ENCODE measurements at regions not wholly inside any gene's neighbourhood (a gene's known extent, or its start where the extent isn't known, plus 50 kb on each side); places are given as distances from the start of the nearest gene placed in this dataset.

DNA sequence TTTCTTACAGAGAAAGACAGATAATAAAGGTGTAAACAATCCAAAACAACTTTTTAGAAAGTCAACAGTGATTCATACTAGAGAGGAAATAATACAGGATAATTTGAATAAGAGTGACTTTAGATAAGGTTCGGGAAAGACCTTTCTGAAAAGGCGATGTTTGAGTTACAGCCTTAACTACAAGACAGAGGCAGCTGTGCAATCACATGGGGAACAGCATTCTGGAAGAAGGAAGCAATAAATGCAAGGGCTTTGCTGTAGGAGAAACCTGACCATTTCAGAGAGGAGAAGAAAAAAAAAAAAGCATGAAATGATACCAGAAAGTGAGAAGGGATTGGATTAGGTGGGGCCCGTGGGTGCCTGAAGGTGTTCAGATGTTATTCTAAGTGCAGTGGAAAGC lies 200.6 kb upstream of the ATP11B start:
- Histone ChIP-seq H3K9ac (ENCODE audit: low read length) (no peak overlapping the region), H3K27me3 (ENCODE audit: insufficient read depth, low read length) (peaks cover 3% of the 10 kb centered on the region), H3K27ac (ENCODE audit: low read depth, low read length) (no peak overlapping the region), H2AFZ (ENCODE audit: low read depth, low read length) (no peak overlapping the region), H4K20me1 (ENCODE audit: insufficient read depth, low read length) (no peaks in the 10 kb centered on the region), H3K9me3 (ENCODE audit: insufficient read depth, low read depth, low read length) (no peaks in the 10 kb centered on the region), H3K79me2 (ENCODE audit: insufficient read depth, low read length) (no peaks in the 10 kb centered on the region), H3K4me2 (ENCODE audit: low read length) (no peak overlapping the region), H3K36me3 (ENCODE audit: insufficient read depth, low read length) (no peaks in the 10 kb centered on the region), H3K4me1 (ENCODE audit: insufficient read depth, low read length) (no peaks in the 10 kb centered on the region), H3K4me3 (ENCODE audit: insufficient read depth, low read depth, low read length) (no peak overlapping the region)
- Mint-ChIP-seq H3K27ac (ENCODE audit: unreplicated experiment) (no peak overlapping the region), H3K4me3 (ENCODE audit: unreplicated experiment) (no peak overlapping the region), H3K36me3 (ENCODE audit: low read depth, unreplicated experiment) (no peaks in the 10 kb centered on the region), H3K9me3 (ENCODE audit: unreplicated experiment) (no peaks in the 10 kb centered on the region), H3K4me1 (ENCODE audit: low read depth, unreplicated experiment) (peaks cover 4% of the 10 kb centered on the region), H3K27me3 (ENCODE audit: low read depth, unreplicated experiment) (no peaks in the 10 kb centered on the region)
- no peak for FAIRE-seq
- DNase-seq (ENCODE audit: low read depth) = no peak
- TF ChIP-seq CTCF (IDR thresholded peaks at IDR 0.05; ENCODE audit: insufficient read depth, low read depth, low read length) = no peak
- TF ChIP-seq EZH2 (IDR thresholded peaks at IDR 0.05; ENCODE audit: insufficient read depth, low read length) = no peak

DNA sequence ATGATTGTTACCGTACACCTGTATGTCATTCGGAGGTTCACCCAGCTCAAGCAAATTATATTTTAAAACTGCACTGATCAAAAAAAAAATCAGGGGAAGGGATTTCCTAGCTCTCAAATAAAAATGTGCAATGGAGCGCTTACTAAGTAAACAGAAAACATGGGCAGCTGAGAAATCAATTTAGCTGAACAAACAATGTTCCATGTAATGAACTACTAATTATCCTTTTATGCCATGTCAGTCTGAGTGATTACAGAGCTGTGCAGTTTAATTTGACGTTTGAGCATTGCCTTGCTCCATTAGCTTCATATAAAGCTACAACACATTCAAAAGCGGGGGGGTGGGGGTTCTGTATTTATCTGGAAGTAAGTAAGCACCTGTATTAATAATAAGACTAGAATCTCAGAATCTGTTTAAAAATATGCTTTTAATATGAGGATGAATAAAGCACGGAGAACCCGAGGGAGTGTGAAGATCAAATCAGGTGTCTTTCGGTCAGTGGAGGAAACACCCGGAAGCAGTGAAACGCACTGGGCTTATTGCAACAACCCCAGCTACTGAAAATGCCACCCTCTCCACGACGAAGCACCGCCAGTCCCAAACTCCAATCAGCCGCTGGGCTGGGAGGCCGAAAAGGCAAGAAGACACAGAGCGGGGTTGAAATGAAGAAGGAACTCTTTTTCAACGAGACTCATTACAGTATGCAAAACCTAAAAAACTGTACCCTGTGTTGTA lies 196.5 kb upstream of the ATP11B start:
- Histone ChIP-seq H3K4me2 (ENCODE audit: low read length) (no peak overlapping the region), H4K20me1 (ENCODE audit: insufficient read depth, low read length) (no peaks in the 10 kb centered on the region), H3K27me3 (ENCODE audit: insufficient read depth, low read length) (peaks cover 3% of the 10 kb centered on the region), H3K79me2 (ENCODE audit: insufficient read depth, low read length) (no peaks in the 10 kb centered on the region), H3K27ac (ENCODE audit: low read depth, low read length) (no peak overlapping the region), H3K4me1 (ENCODE audit: insufficient read depth, low read length) (no peaks in the 10 kb centered on the region), H2AFZ (ENCODE audit: low read depth, low read length) (no peak overlapping the region), H3K9me3 (ENCODE audit: insufficient read depth, low read depth, low read length) (no peaks in the 10 kb centered on the region), H3K36me3 (ENCODE audit: insufficient read depth, low read length) (no peaks in the 10 kb centered on the region), H3K9ac (ENCODE audit: low read length) (no peak overlapping the region), H3K4me3 (ENCODE audit: insufficient read depth, low read depth, low read length) (no peak overlapping the region)
- H3K9me3 Mint-ChIP-seq (ENCODE audit: unreplicated experiment) = no peaks in the 10 kb centered on the region
- no peak for DNase-seq (ENCODE audit: low read depth)
- H3K4me3 Mint-ChIP-seq (ENCODE audit: unreplicated experiment) = no peak overlapping the region
- H3K27me3 Mint-ChIP-seq (ENCODE audit: low read depth, unreplicated experiment) = no peaks in the 10 kb centered on the region
- no peak for FAIRE-seq
- TF ChIP-seq EZH2 (IDR thresholded peaks at IDR 0.05; ENCODE audit: insufficient read depth, low read length) (no peak), CTCF (IDR thresholded peaks at IDR 0.05; ENCODE audit: insufficient read depth, low read depth, low read length) (no peak)
- H3K27ac Mint-ChIP-seq (ENCODE audit: unreplicated experiment) = no peak overlapping the region
- peaks cover 4% of the 10 kb centered on the region for H3K4me1 Mint-ChIP-seq (ENCODE audit: low read depth, unreplicated experiment)
- H3K36me3 Mint-ChIP-seq (ENCODE audit: low read depth, unreplicated experiment) = no peaks in the 10 kb centered on the region

DNA sequence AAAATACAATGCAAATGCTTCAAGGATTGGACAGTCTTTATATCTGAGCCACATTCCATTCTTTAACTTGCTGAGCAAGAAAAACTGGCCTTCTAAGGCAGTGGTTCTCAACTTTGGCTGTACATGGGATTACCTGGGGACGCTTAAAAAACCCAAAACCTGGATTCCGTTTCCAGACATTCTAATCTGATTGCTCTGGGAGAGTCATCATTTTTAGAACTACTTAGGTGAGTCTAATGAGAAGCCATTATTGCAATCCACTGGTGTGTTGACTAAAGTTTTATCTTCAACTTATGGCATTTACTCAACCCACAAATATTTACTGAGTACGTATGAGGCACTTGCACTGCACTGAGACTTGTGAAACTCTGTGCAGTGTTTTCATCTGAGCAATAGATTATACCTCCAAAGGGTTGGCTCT lies 195.7 kb upstream of the ATP11B start:
- H3K79me2 ChIP-seq (ENCODE audit: insufficient read depth, low read length) = no peaks in the 10 kb centered on the region
- Mint-ChIP-seq H3K4me1 (ENCODE audit: low read depth, unreplicated experiment) (peaks cover 4% of the 10 kb centered on the region), H3K27me3 (ENCODE audit: low read depth, unreplicated experiment) (no peaks in the 10 kb centered on the region), H3K9me3 (ENCODE audit: unreplicated experiment) (no peaks in the 10 kb centered on the region), H3K4me3 (ENCODE audit: unreplicated experiment) (no peak overlapping the region), H3K36me3 (ENCODE audit: low read depth, unreplicated experiment) (no peaks in the 10 kb centered on the region), H3K27ac (ENCODE audit: unreplicated experiment) (no peak overlapping the region)
- no peak overlapping the region for H3K27ac ChIP-seq (ENCODE audit: low read depth, low read length)
- peaks cover 4% of the 10 kb centered on the region for H3K27me3 ChIP-seq (ENCODE audit: insufficient read depth, low read length)
- H3K4me3 ChIP-seq (ENCODE audit: insufficient read depth, low read depth, low read length) = no peak overlapping the region
- H3K9me3 ChIP-seq (ENCODE audit: insufficient read depth, low read depth, low read length) = no peaks in the 10 kb centered on the region
- H3K4me1 ChIP-seq (ENCODE audit: insufficient read depth, low read length) = no peaks in the 10 kb centered on the region
- TF ChIP-seq CTCF (IDR thresholded peaks at IDR 0.05; ENCODE audit: insufficient read depth, low read depth, low read length) (no peak), EZH2 (IDR thresholded peaks at IDR 0.05; ENCODE audit: insufficient read depth, low read length) (no peak)
- no peaks in the 10 kb centered on the region for H3K36me3 ChIP-seq (ENCODE audit: insufficient read depth, low read length)
- no peak overlapping the region for H3K9ac ChIP-seq (ENCODE audit: low read length)
- H4K20me1 ChIP-seq (ENCODE audit: insufficient read depth, low read length) = no peaks in the 10 kb centered on the region
- DNase-seq (ENCODE audit: low read depth) (peak; percentile 86), FAIRE-seq (no peak)
- H2AFZ ChIP-seq (ENCODE audit: low read depth, low read length) = no peak overlapping the region
- H3K4me2 ChIP-seq (ENCODE audit: low read length) = no peak overlapping the region

Measured in astrocyte (in vitro differentiated cells and primary cell).